IMR-90 (cell line): ENCODE measurements at regions not wholly inside any gene's neighbourhood (a gene's known extent, or its start where the extent isn't known, plus 50 kb on each side); places are given as distances from the start of the nearest gene placed in this dataset.

ENCODE experiments used
- BHLHE40 ChIP-seq: fragments of 150-350 bp; IDR thresholded peaks from 2 replicates; pipeline ENCODE4 v1.6.1; 2016; ENCODE audit warnings: mild to moderate bottlenecking, low read depth, low read length
- CEBPB ChIP-seq: IDR thresholded peaks from 2 replicates; pipeline ENCODE4 v1.6.1; 2012; ENCODE audit warnings: low read depth, low read length, improper control_type of control experiment
- CHD1 ChIP-seq: IDR thresholded peaks from 2 replicates; pipeline ENCODE4 v1.6.1; 2012; ENCODE audit warnings: low read depth, low read length, improper control_type of control experiment
- MAFK ChIP-seq: IDR thresholded peaks from 2 replicates; pipeline ENCODE4 v1.6.1; 2012; ENCODE audit warnings: low read depth, low read length, improper control_type of control experiment
- MAZ ChIP-seq: IDR thresholded peaks from 2 replicates; pipeline ENCODE4 v1.6.1; 2012; ENCODE audit warnings: low read depth, mild to moderate bottlenecking, low read length, improper control_type of control experiment, moderate library complexity, borderline replicate concordance
- RFX5 ChIP-seq: IDR thresholded peaks from 2 replicates; pipeline ENCODE4 v1.8.0; 2012; ENCODE audit warnings: low read depth, mild to moderate bottlenecking, low read length, moderate library complexity
- TF ChIP-seq, protein P1 (sequence below): conservative IDR thresholded peaks from 2 replicates; pipeline ENCODE4 v1.5.1; 2012; ENCODE audit warnings: mild to moderate bottlenecking, low read depth, low read length, improper control_type of control experiment
- TF ChIP-seq, protein P2 (sequence below): fragments of 150-350 bp; IDR thresholded peaks from 2 replicates; pipeline ENCODE4 v1.6.1; 2017; ENCODE audit warnings: mild to moderate bottlenecking, antibody characterized with exemption, low read length, low read depth
- TF ChIP-seq, protein P3 (sequence below): fragments of 150-350 bp; IDR thresholded peaks from 2 replicates; pipeline ENCODE4 v1.6.1; 2016; ENCODE audit warnings: low read depth, mild to moderate bottlenecking, low read length, moderate library complexity, borderline replicate concordance

- TF ChIP-seq MAFK (no peak), CEBPB (no peak), MAZ (no peak), RFX5 (no peak), CHD1 (no peak), BHLHE40 (no peak)
- TF ChIP-seq, protein P1, sequence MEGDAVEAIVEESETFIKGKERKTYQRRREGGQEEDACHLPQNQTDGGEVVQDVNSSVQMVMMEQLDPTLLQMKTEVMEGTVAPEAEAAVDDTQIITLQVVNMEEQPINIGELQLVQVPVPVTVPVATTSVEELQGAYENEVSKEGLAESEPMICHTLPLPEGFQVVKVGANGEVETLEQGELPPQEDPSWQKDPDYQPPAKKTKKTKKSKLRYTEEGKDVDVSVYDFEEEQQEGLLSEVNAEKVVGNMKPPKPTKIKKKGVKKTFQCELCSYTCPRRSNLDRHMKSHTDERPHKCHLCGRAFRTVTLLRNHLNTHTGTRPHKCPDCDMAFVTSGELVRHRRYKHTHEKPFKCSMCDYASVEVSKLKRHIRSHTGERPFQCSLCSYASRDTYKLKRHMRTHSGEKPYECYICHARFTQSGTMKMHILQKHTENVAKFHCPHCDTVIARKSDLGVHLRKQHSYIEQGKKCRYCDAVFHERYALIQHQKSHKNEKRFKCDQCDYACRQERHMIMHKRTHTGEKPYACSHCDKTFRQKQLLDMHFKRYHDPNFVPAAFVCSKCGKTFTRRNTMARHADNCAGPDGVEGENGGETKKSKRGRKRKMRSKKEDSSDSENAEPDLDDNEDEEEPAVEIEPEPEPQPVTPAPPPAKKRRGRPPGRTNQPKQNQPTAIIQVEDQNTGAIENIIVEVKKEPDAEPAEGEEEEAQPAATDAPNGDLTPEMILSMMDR: no peak
- TF ChIP-seq, protein P2, sequence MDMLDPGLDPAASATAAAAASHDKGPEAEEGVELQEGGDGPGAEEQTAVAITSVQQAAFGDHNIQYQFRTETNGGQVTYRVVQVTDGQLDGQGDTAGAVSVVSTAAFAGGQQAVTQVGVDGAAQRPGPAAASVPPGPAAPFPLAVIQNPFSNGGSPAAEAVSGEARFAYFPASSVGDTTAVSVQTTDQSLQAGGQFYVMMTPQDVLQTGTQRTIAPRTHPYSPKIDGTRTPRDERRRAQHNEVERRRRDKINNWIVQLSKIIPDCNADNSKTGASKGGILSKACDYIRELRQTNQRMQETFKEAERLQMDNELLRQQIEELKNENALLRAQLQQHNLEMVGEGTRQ: no peak
- TF ChIP-seq, protein P3, sequence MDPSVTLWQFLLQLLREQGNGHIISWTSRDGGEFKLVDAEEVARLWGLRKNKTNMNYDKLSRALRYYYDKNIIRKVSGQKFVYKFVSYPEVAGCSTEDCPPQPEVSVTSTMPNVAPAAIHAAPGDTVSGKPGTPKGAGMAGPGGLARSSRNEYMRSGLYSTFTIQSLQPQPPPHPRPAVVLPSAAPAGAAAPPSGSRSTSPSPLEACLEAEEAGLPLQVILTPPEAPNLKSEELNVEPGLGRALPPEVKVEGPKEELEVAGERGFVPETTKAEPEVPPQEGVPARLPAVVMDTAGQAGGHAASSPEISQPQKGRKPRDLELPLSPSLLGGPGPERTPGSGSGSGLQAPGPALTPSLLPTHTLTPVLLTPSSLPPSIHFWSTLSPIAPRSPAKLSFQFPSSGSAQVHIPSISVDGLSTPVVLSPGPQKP: no peak
These were observed 242.1 kb downstream of the HACE1 start for GRCh38 chr6:104617591-104617990.
